ENCODE measurements at regions not wholly inside any gene's neighbourhood (a gene's known extent, or its start where the extent isn't known, plus 50 kb on each side); places are given as distances from the start of the nearest gene placed in this dataset.
"Not testable (repeated sequence)": the region's sequence is repeated elsewhere in the genome, so short reads cannot be mapped to it uniquely, and the experiment has no call there.

- DNase-seq (ENCODE audit: low spot score): no peak
Observed at GRCh38 chr21:35207322-35207721, 158.2 kb upstream of the RUNX1 start.

DNA sequence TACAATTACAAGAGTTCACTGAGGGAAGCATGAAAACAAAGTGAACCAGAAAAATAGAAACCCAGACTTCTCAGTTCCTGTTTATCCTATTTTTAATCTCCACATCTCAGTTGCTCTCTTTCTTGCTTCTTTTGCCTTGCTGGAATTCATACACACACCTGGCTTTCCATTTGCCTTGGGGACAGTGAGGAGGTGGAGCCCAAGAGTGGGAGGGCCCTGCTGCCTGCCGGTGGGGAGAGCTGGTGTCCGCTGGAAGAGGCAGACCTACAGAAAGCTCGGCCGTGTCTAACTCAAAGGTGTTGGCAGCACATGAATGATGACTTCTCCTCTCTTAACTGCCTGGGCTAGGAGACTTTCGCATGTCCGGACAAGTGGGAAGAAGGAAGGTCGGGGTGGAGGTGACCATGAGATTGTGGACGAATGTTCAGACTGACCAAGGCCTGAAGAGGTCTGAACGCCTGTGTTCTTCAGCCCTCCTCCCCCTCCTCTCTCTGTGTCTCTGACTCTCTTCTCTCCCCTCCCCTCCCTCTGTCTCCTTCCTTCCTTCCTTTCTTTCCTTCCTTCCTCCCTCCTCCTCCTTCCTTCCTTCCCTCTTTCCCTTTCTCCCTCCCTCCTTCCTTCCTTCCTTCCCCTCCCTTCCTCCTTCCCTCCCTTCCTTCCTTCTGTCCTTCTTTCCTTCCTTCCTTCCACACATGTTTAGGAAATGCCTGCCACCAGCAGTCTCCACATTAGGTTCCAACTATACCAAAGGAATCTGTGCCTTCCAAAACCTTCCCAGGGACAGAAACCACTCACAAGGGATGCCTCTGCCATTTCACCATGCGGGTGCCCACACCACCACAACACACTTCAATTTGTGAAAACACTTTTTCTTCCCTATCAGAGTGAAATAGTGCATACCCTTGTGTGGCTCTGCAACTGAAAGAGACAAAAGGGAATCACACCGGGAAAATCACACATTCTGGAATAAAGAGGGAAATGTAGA is 157.3 kb upstream of the RUNX1 start:
- no peak for DNase-seq (ENCODE audit: low spot score)

DNA sequence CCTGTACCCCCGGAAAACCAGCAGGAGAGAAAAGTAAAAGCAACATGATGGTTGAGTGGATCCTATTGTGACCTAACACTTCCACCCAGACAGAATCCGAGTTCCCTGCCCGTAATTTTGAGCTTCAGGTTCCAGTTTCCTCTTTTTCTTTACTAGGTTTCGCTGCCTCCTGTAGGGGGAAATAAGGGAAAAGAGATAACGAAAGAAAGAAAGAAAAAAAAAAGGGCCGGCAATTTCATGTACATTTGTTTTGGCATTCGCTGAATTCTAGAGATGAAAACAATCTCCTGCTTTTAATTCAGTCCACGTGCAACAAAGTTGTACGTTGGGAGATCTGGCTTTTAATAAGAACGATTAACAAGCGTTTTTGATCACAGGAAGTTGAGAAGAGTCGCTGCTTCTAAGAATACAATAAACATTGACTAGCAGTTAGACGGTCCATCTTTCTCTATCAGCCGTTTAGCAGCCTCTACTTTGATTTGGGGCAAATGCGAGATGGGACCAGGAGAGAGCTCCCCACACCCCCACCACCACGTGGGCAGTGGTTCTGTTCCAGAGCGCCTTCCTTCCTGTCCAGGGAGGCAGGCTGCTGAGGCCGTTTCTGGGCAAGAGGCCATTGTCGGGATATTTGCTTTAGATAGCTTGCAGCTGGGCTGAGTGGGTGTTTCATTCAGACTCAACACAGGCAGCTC is 155.9 kb upstream of the RUNX1 start:
- DNase-seq (ENCODE audit: low spot score): no peak

DNA sequence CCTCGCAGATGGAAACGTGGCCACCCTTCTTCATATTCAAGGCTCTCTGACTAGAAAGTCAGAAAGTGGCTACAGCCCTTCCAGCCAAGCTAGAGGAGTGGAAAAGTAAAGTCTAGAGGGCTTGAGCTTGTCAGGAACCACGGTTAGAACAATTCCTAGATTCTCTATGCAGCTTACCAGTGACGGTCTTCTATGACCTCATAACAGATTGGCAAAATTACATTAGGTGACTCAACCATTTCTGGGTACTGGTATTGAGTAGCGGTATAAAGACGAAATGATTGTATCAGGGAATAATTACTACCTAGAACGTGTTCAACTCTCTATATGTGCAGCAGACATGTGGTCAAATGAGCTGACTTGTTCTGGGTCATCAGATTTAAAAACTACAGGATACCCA is 155.0 kb upstream of the RUNX1 start:
- DNase-seq (ENCODE audit: low spot score): no peak

GRCh38 chr21:35203093-35203977 is 154.2 kb upstream of the RUNX1 start:
- DNase-seq (ENCODE audit: low spot score): no peak

GRCh38 chr21:35202431-35202830 is 153.3 kb upstream of the RUNX1 start:
- no peak for DNase-seq (ENCODE audit: low spot score)

GRCh38 chr21:35201799-35202198 is 152.7 kb upstream of the RUNX1 start:
- no peak for DNase-seq (ENCODE audit: low spot score)

DNA sequence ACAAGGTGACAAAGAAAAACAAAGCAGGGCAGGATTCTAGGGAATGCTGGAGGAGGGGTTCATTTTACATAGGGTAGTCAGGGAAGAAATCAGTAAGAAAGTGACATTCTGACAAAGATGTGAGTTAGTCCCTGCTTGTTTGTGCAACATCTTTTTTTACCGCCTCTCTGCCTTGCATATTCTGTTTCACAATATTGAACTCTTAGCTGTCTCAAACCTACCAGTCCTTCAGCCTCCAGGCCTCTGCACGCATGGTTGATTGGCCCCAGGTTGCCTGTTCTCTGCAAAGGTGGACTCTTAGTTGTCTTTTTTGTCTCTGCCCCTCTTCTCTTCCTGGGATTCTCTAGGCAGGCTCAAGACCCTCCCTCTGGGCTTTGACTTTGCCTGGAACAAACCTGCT is 152.2 kb upstream of the RUNX1 start:
- no peak for DNase-seq (ENCODE audit: low spot score)

- DNase-seq (ENCODE audit: low spot score): no peak
Observed at GRCh38 chr21:35199733-35200015, 150.6 kb upstream of the RUNX1 start.

- no peak for DNase-seq (ENCODE audit: low spot score)
Observed at GRCh38 chr21:35198982-35199732, 150.1 kb upstream of the RUNX1 start.

DNA sequence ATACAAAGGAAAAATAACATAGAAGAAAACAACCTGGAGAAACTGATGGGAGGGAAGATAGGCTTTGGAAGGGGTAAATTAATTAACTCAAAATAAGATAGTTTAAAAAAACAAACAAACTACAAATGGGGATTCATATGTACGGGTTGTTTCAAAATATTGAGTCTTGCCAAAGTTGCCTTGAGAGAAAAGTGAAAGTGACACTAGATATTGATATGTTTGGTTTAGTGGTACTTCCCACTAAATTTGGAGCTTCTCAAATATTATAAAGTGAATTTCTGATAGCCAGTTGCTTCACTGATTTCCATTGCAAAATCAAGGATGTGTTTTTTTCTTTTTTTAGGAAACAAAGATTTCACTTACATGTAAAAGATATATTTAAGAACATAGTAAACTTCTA is 149.5 kb upstream of the RUNX1 start:
- DNase-seq (ENCODE audit: low spot score): no peak

- DNase-seq (ENCODE audit: low spot score): no peak
Observed at GRCh38 chr21:35197992-35198431, 148.9 kb upstream of the RUNX1 start.

DNA sequence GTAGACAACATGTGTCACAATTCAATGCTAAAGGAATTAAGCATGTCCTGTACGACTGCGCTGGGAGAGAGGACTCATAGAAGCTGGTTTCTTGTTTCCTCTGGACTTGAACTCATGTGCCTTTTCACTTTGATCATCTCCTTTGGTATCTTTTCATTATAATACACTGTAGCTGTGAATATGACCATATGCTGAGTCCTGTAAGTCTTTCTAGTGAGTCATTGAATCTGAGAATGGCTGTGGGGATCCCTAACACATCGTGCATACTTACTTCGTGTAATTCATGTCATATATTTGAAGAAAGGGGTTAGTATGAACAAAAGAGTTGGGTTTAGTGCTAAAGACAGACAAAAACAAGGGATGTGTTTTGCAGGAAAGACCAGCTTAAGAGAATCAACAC is 148.1 kb upstream of the RUNX1 start:
- no peak for DNase-seq (ENCODE audit: low spot score)

DNA sequence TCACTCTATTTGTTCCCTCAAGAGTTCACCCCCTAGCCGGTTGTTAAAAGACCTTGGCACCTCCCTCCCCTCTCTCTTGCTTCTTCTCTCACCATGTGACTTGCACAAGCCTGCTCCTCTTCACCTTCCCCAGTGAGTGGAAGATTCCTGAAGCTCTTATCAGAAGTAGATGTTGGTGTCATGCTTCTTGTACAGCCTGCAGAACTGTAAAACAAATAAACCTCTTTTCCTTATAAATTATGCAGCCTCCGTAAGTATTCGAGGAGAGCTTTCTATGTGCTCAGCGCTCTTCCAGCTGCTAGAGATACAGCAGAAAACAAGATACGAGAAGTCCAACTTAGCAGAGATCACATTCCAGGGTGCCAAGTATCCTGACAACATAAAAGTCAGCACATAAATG is 147.0 kb upstream of the RUNX1 start:
- no peak for DNase-seq (ENCODE audit: low spot score)

GRCh38 chr21:35195232-35195631 is 146.1 kb upstream of the RUNX1 start:
- DNase-seq (ENCODE audit: low spot score): no peak

DNA sequence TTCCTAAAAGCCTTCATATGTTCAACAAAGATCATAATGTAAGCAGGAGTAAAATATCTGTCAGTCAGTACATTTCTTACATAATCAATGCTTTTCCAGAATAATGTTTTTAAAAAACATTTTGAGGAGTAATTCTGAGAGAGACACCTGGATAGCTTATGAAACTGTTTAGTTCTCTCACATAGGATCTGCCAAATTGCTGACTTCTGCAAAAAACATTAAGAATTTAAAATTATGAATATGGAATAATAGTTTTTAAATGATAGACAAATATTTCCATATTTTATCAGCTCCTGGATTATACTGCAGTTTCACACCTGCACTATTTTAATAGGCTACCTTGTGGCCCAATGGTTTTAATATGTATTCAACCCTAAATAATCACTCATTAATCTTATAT is 142.7 kb upstream of the RUNX1 start:
- no peak for DNase-seq (ENCODE audit: low spot score)

DNA sequence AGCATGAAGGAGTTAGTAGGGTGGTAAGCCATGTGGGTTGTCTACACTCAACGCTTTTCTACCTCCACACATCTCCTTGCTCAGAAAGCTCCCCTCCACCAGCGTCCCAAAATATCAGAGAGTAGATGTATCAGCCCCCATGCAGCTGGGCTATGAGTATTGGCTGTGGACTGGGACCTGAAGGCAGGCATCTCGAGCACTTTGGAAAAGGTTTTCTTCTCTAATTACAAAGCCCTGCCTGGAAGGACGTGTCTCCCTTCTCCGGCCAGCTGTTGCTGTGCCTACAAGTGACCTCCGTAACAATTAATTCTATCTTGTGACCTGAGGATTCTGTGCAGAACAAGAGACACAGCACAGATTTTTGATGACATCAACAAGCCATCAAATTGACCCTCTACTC is 142.0 kb upstream of the RUNX1 start:
- DNase-seq (ENCODE audit: low spot score): no peak

DNA sequence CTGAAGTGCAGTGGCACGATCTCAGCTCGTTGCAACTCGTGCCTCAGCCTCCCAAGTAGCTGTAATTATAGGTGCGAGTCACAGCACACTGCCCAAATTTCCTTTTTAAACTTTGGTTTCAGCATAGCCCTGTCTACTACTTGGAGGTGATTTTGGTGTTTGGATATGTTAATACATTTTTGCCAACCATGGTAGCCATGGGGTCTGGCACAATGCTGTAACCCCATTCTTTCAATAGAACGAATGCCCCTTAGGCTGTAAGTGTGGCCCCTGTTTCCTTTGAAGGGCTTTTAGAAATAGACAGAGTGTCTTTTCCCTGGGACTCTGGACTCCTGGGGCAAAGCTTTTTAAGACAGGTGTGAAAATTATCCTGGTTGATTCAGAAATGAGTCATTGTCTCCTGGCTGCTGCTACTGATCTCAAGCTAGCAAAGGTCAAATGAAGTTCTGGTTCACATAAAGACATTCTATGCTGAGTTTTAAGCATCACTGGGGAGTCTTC is 141.1 kb upstream of the RUNX1 start:
- no peak for DNase-seq (ENCODE audit: low spot score)

DNA sequence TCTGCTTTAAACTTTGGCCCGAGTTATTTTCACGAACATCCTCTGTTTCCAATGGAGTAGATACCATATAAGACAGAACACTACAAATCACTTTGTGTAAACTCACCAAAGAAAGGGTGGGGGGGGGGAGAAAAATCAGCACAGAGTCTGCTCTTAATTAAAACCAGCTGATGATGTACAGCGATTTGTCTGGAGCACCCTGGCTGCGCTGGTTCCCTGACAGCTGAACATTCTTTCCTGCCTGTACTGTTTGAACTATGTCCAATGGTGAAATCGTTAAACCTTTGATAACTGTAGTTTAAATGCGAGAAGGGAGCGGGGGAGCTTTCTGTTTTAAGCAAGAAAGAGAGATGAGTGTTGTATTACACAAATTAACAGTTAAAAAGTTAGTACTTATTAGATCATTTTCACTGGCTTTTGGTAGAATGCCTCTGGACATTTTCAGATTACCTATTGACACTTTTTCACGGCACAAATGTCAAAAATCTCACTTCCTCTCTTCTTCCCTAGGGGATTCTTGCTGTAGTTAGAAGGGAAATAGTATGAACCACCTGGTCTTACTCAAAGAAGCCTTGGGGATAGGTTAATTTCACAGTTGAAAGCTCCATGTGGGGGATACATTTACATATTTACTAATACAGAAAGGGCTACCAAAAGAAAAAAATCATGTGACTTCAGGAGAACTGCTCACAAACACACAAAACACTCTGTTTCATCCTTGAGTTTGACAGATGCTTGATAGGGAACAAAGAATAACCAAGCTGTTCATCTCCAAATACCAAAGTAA is 140.2 kb upstream of the RUNX1 start:
- DNase-seq (ENCODE audit: low spot score): no peak

GRCh38 chr21:35183389-35183788 is 134.3 kb upstream of the RUNX1 start:
- DNase-seq (ENCODE audit: low spot score): not testable (repeated sequence)

Measured in SK-N-DZ (cell line).